ENCODE measurements at regions not wholly inside any gene's neighbourhood (a gene's known extent, or its start where the extent isn't known, plus 50 kb on each side); places are given as distances from the start of the nearest gene placed in this dataset.

- TF ChIP-seq, protein P1, sequence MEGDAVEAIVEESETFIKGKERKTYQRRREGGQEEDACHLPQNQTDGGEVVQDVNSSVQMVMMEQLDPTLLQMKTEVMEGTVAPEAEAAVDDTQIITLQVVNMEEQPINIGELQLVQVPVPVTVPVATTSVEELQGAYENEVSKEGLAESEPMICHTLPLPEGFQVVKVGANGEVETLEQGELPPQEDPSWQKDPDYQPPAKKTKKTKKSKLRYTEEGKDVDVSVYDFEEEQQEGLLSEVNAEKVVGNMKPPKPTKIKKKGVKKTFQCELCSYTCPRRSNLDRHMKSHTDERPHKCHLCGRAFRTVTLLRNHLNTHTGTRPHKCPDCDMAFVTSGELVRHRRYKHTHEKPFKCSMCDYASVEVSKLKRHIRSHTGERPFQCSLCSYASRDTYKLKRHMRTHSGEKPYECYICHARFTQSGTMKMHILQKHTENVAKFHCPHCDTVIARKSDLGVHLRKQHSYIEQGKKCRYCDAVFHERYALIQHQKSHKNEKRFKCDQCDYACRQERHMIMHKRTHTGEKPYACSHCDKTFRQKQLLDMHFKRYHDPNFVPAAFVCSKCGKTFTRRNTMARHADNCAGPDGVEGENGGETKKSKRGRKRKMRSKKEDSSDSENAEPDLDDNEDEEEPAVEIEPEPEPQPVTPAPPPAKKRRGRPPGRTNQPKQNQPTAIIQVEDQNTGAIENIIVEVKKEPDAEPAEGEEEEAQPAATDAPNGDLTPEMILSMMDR (IDR thresholded peaks at IDR 0.05; ENCODE audit: low read depth, low read length) = no peak
- TF ChIP-seq EZH2phosphoT487 (IDR thresholded peaks at IDR 0.05; ENCODE audit: low read depth) = no peak
Measured at GRCh38 chr20:19929012-19929360, 88.2 kb upstream of the NAA20 start.
